ENCODE measurements at regions not wholly inside any gene's neighbourhood (a gene's known extent, or its start where the extent isn't known, plus 50 kb on each side); places are given as distances from the start of the nearest gene placed in this dataset.

DNA sequence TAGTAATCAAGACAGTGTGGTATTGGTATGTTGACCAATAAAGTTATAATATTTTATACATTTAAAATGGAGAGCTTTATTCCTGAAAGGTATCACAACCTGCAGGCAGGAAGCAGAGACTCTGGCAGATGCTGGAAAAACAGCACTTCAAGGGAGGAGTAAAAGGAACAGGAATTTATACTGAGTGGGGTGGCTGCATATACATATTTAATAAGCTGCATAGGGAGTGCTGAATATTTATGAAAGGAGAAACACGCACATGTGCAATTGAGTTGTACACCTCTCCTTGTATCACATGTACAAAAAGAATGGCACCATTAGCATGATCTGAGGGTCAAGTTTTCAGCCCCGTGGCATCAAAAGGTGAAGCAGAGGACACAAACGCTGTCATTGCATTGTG is 104.9 kb upstream of the PAXBP1 start:
- TF ChIP-seq, protein P1, sequence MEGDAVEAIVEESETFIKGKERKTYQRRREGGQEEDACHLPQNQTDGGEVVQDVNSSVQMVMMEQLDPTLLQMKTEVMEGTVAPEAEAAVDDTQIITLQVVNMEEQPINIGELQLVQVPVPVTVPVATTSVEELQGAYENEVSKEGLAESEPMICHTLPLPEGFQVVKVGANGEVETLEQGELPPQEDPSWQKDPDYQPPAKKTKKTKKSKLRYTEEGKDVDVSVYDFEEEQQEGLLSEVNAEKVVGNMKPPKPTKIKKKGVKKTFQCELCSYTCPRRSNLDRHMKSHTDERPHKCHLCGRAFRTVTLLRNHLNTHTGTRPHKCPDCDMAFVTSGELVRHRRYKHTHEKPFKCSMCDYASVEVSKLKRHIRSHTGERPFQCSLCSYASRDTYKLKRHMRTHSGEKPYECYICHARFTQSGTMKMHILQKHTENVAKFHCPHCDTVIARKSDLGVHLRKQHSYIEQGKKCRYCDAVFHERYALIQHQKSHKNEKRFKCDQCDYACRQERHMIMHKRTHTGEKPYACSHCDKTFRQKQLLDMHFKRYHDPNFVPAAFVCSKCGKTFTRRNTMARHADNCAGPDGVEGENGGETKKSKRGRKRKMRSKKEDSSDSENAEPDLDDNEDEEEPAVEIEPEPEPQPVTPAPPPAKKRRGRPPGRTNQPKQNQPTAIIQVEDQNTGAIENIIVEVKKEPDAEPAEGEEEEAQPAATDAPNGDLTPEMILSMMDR (optimal IDR thresholded peaks at IDR 0.05 in 1 of 3, IDR thresholded peaks at IDR 0.05 in 1 of 3, conservative IDR thresholded peaks at IDR 0.05 in 1 of 3; ENCODE audit: extremely low read depth in 1 of 3, insufficient read depth in 2 of 3, low read length in 3 of 3), result no peak
- TF ChIP-seq EZH2 (IDR thresholded peaks at IDR 0.05; ENCODE audit: low read length), result no peak

All from keratinocyte (primary cell).